HepG2 (cell line): ENCODE measurements at regions not wholly inside any gene's neighbourhood (a gene's known extent, or its start where the extent isn't known, plus 50 kb on each side); places are given as distances from the start of the nearest gene placed in this dataset.

ENCODE experiments used
- MBD4 ChIP-seq: IDR thresholded peaks from 2 replicates; pipeline ENCODE4 v1.6.1; 2012; ENCODE audit warnings: low read length, inconsistent platforms, borderline replicate concordance
- ZNF274 ChIP-seq: sonication (generic); formaldehyde crosslinking; IDR thresholded peaks from 2 replicates; pipeline ENCODE4 v1.5.1; 2020; ENCODE audit warnings: mild to moderate bottlenecking, missing genetic modification reagents

- TF ChIP-seq MBD4 (no peak), ZNF274 (CRISPR knock-in tag) (no peak)
Observed at GRCh38 chr14:85205875-85206274, 324.1 kb upstream of the FLRT2 start.
